GM12891 (cell line): ENCODE measurements at regions not wholly inside any gene's neighbourhood (a gene's known extent, or its start where the extent isn't known, plus 50 kb on each side); places are given as distances from the start of the nearest gene placed in this dataset.

Source experiments
- PAX5 ChIP-seq: IDR thresholded peaks from 2 replicates; pipeline ENCODE4 v1.6.1; 2011; ENCODE audit warnings: low read length, moderate library complexity, mild to moderate bottlenecking; ENCODE audit not compliant: insufficient read depth, severe bottlenecking
- POLR2A ChIP-seq: IDR thresholded peaks from 2 replicates; pipeline ENCODE4 v1.6.1; 2011; ENCODE audit warnings: low read depth, low read length, control low read depth
- POLR2AphosphoS5 ChIP-seq: IDR thresholded peaks from 2 replicates; pipeline ENCODE4 v1.6.1; 2011; ENCODE audit warnings: low read depth, low read length, control low read depth
- SPI1 ChIP-seq: IDR thresholded peaks from 2 replicates; pipeline ENCODE4 v1.6.1; 2011; ENCODE audit warnings: low read depth, low read length, control low read depth
- TAF1 ChIP-seq: IDR thresholded peaks from 2 replicates; pipeline ENCODE4 v1.6.1; 2011; ENCODE audit warnings: low read depth, low read length, control low read depth

- TF ChIP-seq POLR2A, result no peak
- no peak for TF ChIP-seq POLR2AphosphoS5
- TF ChIP-seq TAF1, result no peak
- no peak for TF ChIP-seq SPI1
- TF ChIP-seq PAX5, result no peak
These were observed 367.1 kb upstream of the ADGRL4 start for GRCh38 chr1:79373481-79374125.
